GM19395 (cell line): ENCODE measurements at regions not wholly inside any gene's neighbourhood (a gene's known extent, or its start where the extent isn't known, plus 50 kb on each side); places are given as distances from the start of the nearest gene placed in this dataset.
"Not testable (repeated sequence)": the region's sequence is repeated elsewhere in the genome, so short reads cannot be mapped to it uniquely, and the experiment has no call there.

Experiments
- ATAC-seq: cut with Tn5 transposase; IDR thresholded peaks from one replicate; pipeline ENCODE4 v1.9.1; 2021; ENCODE audit warnings: mild to moderate bottlenecking, moderate library complexity; ENCODE audit not compliant: unreplicated experiment

- ATAC-seq = no peak
Measured at GRCh38 chr6:131336596-131336995, 201.3 kb downstream of the AKAP7 start.

GRCh38 chr6:131346896-131347295 is 211.6 kb downstream of the AKAP7 start:
- ATAC-seq = not testable (repeated sequence)

GRCh38 chr6:131348572-131348971 is 213.3 kb downstream of the AKAP7 start:
- ATAC-seq = no peak

- ATAC-seq = no peak
Measured at GRCh38 chr6:131349199-131349598, 213.9 kb downstream of the AKAP7 start.

GRCh38 chr6:131353106-131353505 is 217.8 kb downstream of the AKAP7 start:
- ATAC-seq = no peak

GRCh38 chr6:131353876-131354275 is 218.6 kb downstream of the AKAP7 start:
- ATAC-seq = no peak

- no peak for ATAC-seq
Measured at GRCh38 chr6:131354356-131354755, 218.7 kb upstream of the ARG1 start.

- ATAC-seq = no peak
Measured at GRCh38 chr6:131356161-131356560, 216.9 kb upstream of the ARG1 start.

- no peak for ATAC-seq
Measured at GRCh38 chr6:131357501-131357900, 215.5 kb upstream of the ARG1 start.

GRCh38 chr6:131362070-131362469 is 211.0 kb upstream of the ARG1 start:
- no peak for ATAC-seq

- no peak for ATAC-seq
Measured at GRCh38 chr6:131362696-131363095, 210.3 kb upstream of the ARG1 start.

GRCh38 chr6:131363947-131364834 is 208.8 kb upstream of the ARG1 start:
- no peak for ATAC-seq

- ATAC-seq = no peak
Measured at GRCh38 chr6:131366223-131366622, 206.8 kb upstream of the ARG1 start.

GRCh38 chr6:131367206-131367873 is 205.7 kb upstream of the ARG1 start:
- ATAC-seq = no peak

- peak; percentile 77 for ATAC-seq
Measured at GRCh38 chr6:131368198-131368911, 204.7 kb upstream of the ARG1 start.

GRCh38 chr6:131372535-131372934 is 200.5 kb upstream of the ARG1 start:
- ATAC-seq = no peak

GRCh38 chr6:131377112-131377705 is 195.8 kb upstream of the ARG1 start:
- no peak for ATAC-seq

- no peak for ATAC-seq
Measured at GRCh38 chr6:131378874-131379273, 194.2 kb upstream of the ARG1 start.

GRCh38 chr6:131379948-131380347 is 193.1 kb upstream of the ARG1 start:
- ATAC-seq = no peak

- no peak for ATAC-seq
Measured at GRCh38 chr6:131381052-131381708, 191.8 kb upstream of the ARG1 start.

GRCh38 chr6:131381709-131382093 is 191.3 kb upstream of the ARG1 start:
- no peak for ATAC-seq
